Progenitor cell of endocrine pancreas (in vitro differentiated cells): ENCODE measurements at regions not wholly inside any gene's neighbourhood (a gene's known extent, or its start where the extent isn't known, plus 50 kb on each side); places are given as distances from the start of the nearest gene placed in this dataset.

Experiments used
- DNase-seq: peaks from one replicate; pipeline ENCODE4 v3.0.0; 2021; ENCODE audit warnings: low spot score; ENCODE audit not compliant: unreplicated experiment
- H3K27ac Mint-ChIP-seq: 2 replicates; pipeline ENCODE4 v1.8.0; 2021; ENCODE audit warnings: mild to moderate bottlenecking, moderate library complexity, mixed read lengths
- H3K27me3 Mint-ChIP-seq: 2 replicates; pipeline ENCODE4 v1.8.0; 2021; ENCODE audit warnings: mixed read lengths
- H3K36me3 Mint-ChIP-seq: 2 replicates; pipeline ENCODE4 v1.8.0; 2022; ENCODE audit warnings: mixed read lengths; ENCODE audit not compliant: insufficient read depth
- H3K4me1 Mint-ChIP-seq: 2 replicates; pipeline ENCODE4 v1.8.0; 2021; ENCODE audit warnings: low read depth, mixed read lengths
- H3K4me3 Mint-ChIP-seq: 2 replicates; pipeline ENCODE4 v1.8.0; 2021; ENCODE audit warnings: low read depth, mild to moderate bottlenecking, moderate library complexity, mixed read lengths
- H3K9me3 Mint-ChIP-seq: 2 replicates; pipeline ENCODE4 v1.8.0; 2021; ENCODE audit warnings: low read depth, mixed read lengths
- CTCF ChIP-seq: fragments of 200-600 bp; sonication (generic); IDR thresholded peaks from one replicate; pipeline ENCODE4 v1.5.0; 2021; ENCODE audit warnings: antibody characterized with exemption, mild to moderate bottlenecking; ENCODE audit not compliant: unreplicated experiment

DNA sequence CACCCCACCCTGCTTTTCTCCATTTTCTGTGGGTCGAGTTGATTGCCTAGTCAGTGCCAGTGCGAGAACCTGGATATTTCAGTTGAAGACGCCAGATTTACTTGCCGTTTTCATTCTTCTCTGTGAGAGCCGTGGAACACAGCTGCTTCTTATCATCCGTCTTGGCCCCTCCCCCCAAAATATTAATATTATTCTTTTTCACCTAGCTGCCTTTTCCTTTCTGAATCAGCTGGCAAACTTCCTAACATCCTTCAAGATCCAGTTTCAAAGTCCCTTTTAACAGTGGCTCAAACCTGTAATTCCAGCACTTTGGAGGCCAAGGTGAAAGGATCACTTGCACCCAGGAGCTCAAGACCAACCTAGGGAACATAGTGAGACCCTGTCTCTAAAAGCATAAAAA lies 117.1 kb upstream of the RASA1 start:
- no peak overlapping the region for H3K4me3 Mint-ChIP-seq
- H3K36me3 Mint-ChIP-seq = peaks cover 2% of the 10 kb centered on the region
- H3K9me3 Mint-ChIP-seq = peaks cover 5% of the 10 kb centered on the region
- peaks cover 7% of the 10 kb centered on the region for H3K4me1 Mint-ChIP-seq
- TF ChIP-seq CTCF = no peak
- DNase-seq = no peak
- no peak overlapping the region for H3K27ac Mint-ChIP-seq
- H3K27me3 Mint-ChIP-seq = no peaks in the 10 kb centered on the region

DNA sequence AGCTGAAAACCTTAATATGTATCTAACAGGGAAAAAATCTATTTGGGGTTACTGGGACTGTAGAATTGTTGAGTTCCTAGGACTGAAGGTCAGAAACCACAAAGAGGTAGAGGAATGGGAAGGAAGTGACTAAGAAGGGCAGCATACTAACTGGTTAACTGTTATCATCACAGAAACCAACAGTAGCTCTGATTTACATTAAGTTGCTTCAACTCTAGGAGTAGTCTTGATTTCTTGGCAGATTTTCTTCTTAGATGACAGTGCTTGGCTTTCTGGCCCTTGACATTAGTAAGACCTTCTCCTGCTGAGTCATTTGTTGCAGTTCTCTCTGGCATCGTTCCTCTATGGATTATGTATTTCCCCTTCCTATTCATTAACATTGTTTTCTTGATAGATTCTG lies 116.1 kb upstream of the RASA1 start:
- no peaks in the 10 kb centered on the region for H3K4me1 Mint-ChIP-seq
- no peak overlapping the region for H3K4me3 Mint-ChIP-seq
- H3K36me3 Mint-ChIP-seq = no peaks in the 10 kb centered on the region
- no peaks in the 10 kb centered on the region for H3K27me3 Mint-ChIP-seq
- no peaks in the 10 kb centered on the region for H3K9me3 Mint-ChIP-seq
- no peak for DNase-seq
- no peak overlapping the region for H3K27ac Mint-ChIP-seq
- TF ChIP-seq CTCF = no peak

DNA sequence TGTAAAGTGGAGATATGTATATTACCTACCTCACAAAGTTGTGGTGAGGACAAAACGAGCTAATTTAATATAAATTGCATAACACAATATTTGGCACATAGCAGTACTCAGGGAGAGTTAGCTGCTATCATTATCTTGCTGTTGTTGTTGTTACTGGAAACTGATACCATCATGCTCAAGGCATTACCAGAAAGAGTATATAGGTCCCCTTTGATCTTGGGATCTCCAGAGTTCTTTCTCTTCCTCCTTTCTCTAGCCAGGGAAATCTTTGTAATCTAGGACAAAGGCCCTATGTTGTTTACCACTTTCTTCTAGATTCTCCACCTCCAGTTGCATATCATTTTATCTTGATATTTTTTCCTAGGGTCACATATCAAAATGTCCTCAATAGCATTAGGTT lies 114.8 kb upstream of the RASA1 start:
- H3K4me1 Mint-ChIP-seq = no peaks in the 10 kb centered on the region
- H3K27me3 Mint-ChIP-seq = no peaks in the 10 kb centered on the region
- no peaks in the 10 kb centered on the region for H3K36me3 Mint-ChIP-seq
- DNase-seq = no peak
- no peaks in the 10 kb centered on the region for H3K9me3 Mint-ChIP-seq
- TF ChIP-seq CTCF = no peak
- no peak overlapping the region for H3K27ac Mint-ChIP-seq
- H3K4me3 Mint-ChIP-seq = no peak overlapping the region

DNA sequence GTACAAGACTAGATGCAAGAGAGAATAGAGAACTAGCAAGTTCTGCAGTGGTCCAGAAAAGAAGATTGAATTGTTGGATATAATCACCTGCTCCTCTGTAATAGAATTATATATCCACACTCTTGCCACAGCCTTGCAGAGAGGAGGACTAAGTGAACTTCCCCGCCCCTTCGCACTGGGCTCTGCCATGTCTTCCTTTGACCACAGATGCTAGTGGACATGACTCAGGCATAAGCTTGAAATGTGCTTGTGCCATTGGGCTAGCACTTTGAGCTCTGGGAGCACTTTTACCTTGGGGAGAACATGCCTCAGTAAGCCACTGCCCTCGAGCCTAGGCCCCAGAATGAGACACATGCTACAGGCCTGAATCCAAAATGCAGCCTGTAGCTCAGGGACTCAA lies 113.5 kb upstream of the RASA1 start:
- no peak for DNase-seq
- Mint-ChIP-seq H3K36me3 (no peaks in the 10 kb centered on the region), H3K27ac (no peak overlapping the region), H3K4me3 (no peak overlapping the region), H3K4me1 (no peaks in the 10 kb centered on the region), H3K9me3 (no peaks in the 10 kb centered on the region), H3K27me3 (no peaks in the 10 kb centered on the region)
- no peak for TF ChIP-seq CTCF

- DNase-seq = no peak
- Mint-ChIP-seq H3K27me3 (no peaks in the 10 kb centered on the region), H3K4me1 (no peaks in the 10 kb centered on the region), H3K27ac (no peak overlapping the region), H3K36me3 (no peaks in the 10 kb centered on the region), H3K9me3 (no peaks in the 10 kb centered on the region), H3K4me3 (no peak overlapping the region)
- TF ChIP-seq CTCF = no peak
Measured at GRCh38 chr5:87155106-87155505, 112.6 kb upstream of the RASA1 start.

- DNase-seq = no peak
- H3K9me3 Mint-ChIP-seq = no peaks in the 10 kb centered on the region
- no peaks in the 10 kb centered on the region for H3K4me1 Mint-ChIP-seq
- H3K4me3 Mint-ChIP-seq = no peak overlapping the region
- TF ChIP-seq CTCF = no peak
- H3K27ac Mint-ChIP-seq = no peak overlapping the region
- H3K27me3 Mint-ChIP-seq = no peaks in the 10 kb centered on the region
- no peaks in the 10 kb centered on the region for H3K36me3 Mint-ChIP-seq
Measured at GRCh38 chr5:87156631-87157030, 111.1 kb upstream of the RASA1 start.
